ENCODE measurements at regions not wholly inside any gene's neighbourhood (a gene's known extent, or its start where the extent isn't known, plus 50 kb on each side); places are given as distances from the start of the nearest gene placed in this dataset.

- TF ChIP-seq ZFP1 (CRISPR knock-in tag; IDR thresholded peaks at IDR 0.05) (no peak), ZNF672 (CRISPR knock-in tag; IDR thresholded peaks at IDR 0.05) (no peak), ZSCAN29 (CRISPR knock-in tag; conservative IDR thresholded peaks at IDR 0.05) (no peak), NR3C1 (CRISPR knock-in tag; IDR thresholded peaks at IDR 0.05) (no peak)
- TF ChIP-seq, protein P1, sequence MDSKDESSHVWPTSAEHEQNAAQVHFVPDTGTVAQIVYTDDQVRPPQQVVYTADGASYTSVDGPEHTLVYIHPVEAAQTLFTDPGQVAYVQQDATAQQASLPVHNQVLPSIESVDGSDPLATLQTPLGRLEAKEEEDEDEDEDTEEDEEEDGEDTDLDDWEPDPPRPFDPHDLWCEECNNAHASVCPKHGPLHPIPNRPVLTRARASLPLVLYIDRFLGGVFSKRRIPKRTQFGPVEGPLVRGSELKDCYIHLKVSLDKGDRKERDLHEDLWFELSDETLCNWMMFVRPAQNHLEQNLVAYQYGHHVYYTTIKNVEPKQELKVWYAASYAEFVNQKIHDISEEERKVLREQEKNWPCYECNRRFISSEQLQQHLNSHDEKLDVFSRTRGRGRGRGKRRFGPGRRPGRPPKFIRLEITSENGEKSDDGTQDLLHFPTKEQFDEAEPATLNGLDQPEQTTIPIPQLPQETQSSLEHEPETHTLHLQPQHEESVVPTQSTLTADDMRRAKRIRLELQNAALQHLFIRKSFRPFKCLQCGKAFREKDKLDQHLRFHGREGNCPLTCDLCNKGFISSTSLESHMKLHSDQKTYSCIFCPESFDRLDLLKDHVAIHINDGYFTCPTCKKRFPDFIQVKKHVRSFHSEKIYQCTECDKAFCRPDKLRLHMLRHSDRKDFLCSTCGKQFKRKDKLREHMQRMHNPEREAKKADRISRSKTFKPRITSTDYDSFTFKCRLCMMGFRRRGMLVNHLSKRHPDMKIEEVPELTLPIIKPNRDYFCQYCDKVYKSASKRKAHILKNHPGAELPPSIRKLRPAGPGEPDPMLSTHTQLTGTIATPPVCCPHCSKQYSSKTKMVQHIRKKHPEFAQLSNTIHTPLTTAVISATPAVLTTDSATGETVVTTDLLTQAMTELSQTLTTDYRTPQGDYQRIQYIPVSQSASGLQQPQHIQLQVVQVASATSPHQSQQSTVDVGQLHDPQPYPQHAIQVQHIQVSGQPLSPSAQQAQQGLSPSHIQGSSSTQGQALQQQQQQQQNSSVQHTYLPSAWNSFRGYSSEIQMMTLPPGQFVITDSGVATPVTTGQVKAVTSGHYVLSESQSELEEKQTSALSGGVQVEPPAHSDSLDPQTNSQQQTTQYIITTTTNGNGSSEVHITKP (CRISPR knock-in tag; IDR thresholded peaks at IDR 0.05; ENCODE audit: low read depth): no peak
Observed at GRCh38 chr5:164748861-164749260, 1243.4 kb downstream of the MAT2B start.
